GM18870 (cell line): ENCODE measurements at regions not wholly inside any gene's neighbourhood (a gene's known extent, or its start where the extent isn't known, plus 50 kb on each side); places are given as distances from the start of the nearest gene placed in this dataset.

Experiments
- ATAC-seq: cut with Tn5 transposase; IDR thresholded peaks from one replicate; pipeline ENCODE4 v1.9.1; 2021; ENCODE audit warnings: moderate library complexity; ENCODE audit not compliant: unreplicated experiment

- no peak for ATAC-seq
Observed at GRCh38 chr11:23232652-23233051, 372.4 kb upstream of the CCDC179 start.

DNA sequence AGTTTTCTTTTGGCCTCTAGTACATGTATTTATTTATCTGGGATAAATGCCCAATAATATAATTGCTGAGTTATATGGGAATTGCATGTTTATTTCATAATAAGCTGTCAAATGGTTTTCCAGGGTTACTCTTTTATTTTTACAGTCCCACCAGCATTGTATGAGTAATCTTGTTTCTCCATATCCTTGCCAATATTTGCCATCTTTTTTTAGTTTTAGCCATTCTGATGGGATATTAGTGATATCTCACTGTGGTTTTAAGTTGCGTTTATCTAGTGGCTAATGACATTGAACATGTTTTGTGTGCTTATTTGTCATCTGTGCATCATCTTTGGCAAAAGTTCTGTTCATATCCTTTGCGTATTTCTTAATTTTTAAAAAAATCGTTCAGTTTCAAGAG is 372.8 kb upstream of the CCDC179 start:
- ATAC-seq: no peak

DNA sequence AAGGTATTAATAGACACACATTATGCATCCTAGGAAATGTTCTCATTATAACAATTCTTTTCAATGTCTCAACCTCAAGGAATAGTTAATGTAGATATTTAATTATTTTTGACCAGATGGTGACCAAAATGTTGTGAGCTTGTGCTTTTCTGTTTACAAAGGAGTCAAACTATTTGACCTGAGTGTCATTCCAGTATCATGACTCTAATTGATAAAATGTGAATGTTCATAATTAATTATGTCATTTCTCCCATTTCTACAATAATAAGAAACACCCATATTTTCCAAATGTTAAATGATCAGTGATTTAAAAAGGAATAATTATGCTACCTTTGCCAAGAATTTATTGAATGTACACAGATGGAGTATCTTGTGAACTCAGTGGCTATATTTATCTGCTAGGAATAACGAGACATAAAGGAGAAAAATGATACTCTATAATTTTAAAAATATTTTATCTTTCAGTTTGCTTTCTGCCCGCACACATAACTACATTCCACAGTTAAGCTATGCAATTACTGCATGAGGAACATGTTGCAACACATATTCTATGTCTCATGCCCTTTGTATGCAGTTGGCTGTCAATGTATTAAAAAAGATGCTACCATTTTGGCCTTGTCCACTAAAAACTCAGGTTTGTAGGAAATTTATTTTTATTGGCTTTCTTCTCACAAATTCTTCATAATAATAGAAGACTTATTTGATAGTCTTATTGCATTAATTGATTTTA is 376.7 kb upstream of the CCDC179 start:
- no peak for ATAC-seq

DNA sequence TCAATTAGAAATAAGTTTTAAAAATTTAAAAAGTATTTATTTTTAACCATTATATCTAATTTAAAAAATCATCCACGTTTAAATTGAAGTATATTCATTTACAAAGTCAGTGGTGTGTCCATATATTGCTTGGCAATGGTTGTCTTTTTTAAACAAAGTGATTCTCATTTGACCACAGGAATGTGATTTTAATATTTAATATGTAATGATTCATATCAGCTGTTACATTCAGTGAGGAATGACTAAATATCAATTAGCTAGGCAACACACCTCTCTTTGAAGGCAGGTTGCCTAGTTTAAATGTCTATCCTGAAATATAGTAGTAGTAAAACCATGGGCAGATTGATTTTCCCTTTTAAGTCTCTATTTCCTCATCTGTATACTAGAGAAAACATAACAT is 392.2 kb upstream of the CCDC179 start:
- ATAC-seq: no peak

- ATAC-seq: no peak
Observed at GRCh38 chr11:23257088-23257487, 396.8 kb upstream of the CCDC179 start.

DNA sequence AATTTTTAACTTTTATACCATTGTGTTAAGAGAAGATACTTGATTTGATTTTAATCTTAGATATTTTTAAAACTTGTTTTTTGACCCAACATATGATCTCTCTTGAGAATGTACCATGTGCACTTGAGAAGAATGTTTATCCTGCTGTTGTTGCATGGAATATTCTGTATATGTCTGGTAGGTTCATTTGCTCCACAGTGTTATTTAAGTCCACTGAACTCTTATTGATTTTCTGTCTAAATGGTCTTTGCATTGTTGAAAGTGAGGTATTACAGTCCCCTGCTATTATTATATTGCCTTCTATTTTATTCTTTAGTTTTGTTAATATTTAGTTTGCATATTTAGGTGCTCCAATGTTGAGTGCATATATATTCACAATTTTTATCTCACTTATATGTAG is 397.3 kb upstream of the CCDC179 start:
- ATAC-seq: no peak

GRCh38 chr11:23263466-23263865 is 403.2 kb upstream of the CCDC179 start:
- ATAC-seq: no peak

DNA sequence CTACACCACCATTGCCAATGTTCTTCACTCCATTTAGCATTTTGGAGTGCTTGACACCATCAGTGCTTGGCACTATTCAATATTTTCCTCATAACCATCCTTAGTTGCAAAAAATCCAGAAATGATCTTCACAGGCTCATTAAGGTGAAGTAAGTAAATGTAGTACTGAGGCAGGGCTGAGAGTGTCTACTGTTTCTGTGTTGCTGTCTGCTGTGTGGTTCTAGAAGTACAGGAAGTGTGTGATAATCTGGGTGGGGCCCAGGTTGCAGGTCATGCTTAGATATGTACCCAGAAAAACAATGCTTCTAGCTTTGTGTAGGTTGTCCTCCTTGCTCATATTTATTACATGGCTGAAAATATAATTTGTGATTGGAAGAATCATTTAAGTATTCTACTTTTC is 411.8 kb upstream of the CCDC179 start:
- no peak for ATAC-seq

- no peak for ATAC-seq
Observed at GRCh38 chr11:23278121-23278520, 417.8 kb upstream of the CCDC179 start.

DNA sequence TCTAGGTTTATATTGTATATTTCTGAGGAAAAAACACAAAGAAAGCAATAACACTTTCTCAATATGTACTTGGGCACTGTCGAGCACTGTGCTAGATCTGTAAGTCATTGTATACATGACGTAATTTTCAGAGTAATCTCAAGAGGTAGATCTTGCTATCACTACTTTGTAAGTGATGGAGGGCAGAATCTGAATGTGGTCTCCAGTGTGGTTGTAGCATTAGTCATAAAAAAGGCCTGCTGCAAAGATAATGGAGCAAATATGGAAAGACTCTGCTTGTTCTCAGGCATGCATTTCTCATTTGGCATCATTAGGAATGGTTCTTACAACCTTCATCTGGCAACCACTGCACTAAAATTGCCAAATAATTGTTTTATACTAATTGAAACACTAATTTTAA is 419.8 kb upstream of the CCDC179 start:
- no peak for ATAC-seq

DNA sequence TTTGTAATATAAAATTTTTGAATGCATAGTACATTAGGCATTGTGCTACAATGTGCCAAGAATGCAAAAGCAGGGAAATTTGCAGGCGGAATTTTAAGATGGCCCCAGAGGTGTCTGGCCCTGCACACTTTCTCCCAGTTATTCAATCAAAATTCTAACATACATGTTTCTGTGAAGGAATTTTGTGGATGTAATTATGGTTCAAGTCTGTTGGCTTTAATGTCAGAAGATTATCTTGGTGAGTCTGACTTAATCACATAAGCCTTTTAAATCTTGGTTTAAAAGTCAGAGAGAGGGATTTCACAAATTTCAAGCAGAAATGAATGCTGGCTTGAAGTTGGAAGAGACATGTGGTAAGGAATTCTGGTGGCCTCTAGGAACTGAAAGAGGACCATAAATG is 423.4 kb upstream of the CCDC179 start:
- ATAC-seq: no peak

DNA sequence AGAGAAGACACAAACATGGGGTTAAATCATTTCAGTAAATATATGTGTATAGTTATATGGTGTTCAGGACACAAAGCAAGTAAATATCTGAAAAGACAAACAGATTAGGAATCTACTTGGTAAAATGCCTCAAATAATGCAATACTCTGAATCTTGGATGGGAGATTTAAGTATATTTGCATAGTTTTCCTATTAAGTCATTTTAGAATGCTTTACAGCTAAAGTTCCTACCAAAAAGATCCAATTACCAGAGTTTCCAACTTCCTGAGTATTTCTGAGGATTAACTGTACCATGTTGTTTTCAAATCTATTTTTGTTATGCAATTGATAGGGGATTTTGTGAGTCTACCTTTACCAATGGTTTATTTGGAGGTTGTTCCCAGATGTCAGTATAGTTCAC is 424.4 kb upstream of the CCDC179 start:
- ATAC-seq: no peak

GRCh38 chr11:23288003-23288783 is 427.9 kb upstream of the CCDC179 start:
- ATAC-seq: no peak

DNA sequence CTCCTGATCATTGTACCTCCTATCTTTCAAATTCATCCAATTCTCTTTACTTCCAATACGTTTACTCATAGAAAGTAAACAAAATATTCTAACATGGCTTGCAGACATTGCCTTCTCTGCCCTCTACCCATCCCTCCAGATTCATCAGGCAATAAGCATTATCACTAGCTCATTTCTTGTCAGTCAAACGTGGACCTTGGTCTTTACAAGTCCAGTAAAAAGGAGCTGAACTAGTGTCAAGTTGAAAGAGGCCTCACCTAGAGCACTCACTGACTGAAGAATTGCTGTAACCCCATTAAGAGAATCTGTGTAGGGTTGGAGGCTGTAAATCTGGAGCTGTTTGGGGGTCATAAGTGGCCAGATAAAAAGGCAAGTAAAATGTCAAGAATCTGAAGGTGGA is 435.0 kb upstream of the CCDC179 start:
- no peak for ATAC-seq

DNA sequence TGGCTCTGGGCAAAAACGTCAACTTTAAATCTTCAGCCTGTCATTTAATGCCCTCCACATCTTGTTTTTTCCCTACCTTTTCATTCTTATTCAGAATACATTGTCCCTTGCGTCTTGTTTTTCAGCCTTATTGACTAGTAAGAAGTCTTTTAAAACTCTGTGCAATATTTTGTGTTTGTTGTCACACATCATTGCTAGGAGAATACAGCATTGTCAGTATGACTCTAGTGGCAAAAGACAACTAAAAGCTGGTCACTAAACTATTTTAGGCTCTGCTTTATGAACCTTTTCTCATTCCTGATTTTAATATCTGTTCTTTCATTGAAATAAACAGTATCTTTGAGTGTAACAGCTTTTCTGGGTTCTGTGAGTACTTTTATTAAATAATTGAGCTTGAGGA is 447.8 kb upstream of the CCDC179 start:
- no peak for ATAC-seq

DNA sequence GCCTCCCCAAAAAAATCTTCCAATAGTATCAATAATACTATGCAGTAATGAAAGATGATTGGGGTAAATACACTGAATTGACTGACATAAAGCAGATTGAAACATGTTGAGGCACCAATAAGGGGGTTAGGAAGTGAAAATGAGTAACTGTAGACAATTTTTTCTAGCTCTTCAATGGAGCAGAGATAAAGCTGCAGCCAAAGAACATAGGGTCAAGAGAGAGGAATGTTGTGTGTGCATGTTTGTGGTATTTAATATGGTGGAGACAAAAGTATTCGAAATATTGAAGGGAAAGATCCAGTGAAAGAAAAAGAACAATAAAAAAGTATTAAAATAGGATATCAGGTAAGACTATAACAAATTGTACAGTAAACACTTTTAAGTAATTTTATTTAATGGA is 450.0 kb upstream of the CCDC179 start:
- ATAC-seq: no peak

DNA sequence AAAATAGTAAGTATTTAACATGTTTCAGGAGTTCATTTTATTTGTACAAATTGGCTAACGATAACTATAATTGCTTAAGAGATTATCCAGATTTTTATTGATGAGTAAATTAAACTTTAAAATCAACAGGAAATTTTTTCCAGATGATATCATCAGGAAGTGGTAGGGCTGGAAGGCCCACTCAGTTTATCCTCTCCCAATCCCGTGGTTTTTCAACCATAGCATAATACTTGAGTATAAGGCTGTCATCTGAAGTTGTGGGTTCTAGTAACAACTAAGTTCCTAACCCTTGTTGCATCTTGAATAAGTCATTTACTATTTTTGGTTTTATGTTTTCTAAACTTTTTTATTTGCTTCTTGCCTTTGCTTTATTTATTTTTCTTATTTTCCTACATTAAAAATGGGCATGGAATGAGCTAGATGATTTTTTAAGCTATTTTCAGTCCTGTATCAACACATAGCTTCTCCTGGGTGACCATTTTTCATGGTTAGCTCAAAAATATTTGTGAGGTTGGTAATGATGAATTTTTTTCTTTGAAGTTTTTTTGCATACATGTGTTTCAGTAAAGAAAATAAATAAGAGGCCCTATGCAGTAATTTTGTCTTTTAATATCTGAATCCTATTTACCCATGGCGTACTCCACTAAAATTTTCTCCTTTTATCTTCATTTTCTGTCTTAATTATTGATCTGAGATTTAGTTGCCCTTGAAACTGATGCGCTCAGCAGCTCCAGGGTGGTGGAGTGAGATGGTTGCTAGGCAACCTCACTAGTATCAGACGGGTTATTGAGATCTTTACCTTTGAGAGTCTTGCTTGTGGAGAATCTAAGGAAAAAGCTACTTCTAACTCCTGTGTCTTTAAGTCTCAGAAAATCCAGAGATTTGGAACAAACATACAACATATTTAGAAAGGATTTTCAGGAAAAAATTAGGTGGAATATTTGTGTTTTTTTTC is 452.0 kb upstream of the CCDC179 start:
- ATAC-seq: no peak

GRCh38 chr11:23313001-23313400 is 452.7 kb upstream of the CCDC179 start:
- no peak for ATAC-seq

DNA sequence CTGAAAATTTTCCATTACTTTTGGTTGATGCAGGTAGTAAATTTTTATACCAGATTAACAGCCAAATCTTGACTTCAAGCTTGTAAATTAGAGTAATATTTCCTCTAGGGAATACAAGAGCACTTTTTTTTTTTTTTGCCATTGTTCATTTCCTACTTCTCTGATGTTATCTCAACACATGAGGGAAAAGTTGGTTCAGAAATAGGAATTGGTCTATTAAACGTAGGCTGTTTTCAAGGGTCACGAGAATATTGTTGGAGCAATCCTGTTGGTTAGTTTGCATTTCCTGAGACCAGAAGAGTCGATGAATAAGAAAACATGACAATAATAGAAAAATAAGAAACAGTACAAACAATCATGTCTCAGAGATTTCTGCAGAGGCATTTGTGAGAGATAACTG is 453.9 kb upstream of the CCDC179 start:
- ATAC-seq: no peak

DNA sequence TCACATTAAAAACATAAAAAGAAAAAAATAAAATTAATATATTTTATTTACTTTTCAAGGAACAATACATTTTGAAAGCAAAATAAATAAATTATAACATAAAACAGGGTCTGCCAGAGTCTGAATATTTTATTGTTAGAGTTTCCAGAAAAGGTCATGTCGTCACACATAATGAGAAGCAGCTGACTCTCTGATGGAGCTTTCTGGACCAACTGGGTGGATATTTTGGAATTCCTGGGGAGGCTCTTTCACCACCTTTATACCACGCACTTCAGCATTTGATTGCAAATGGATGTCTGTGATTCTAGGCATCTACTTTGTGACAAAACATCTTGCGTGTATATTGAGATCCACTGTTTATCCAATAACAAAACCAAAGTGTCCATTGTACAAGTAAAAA is 455.0 kb upstream of the CCDC179 start:
- ATAC-seq: no peak

- no peak for ATAC-seq
Observed at GRCh38 chr11:23317816-23318215, 457.5 kb upstream of the CCDC179 start.
